ENCODE measurements at regions not wholly inside any gene's neighbourhood (a gene's known extent, or its start where the extent isn't known, plus 50 kb on each side); places are given as distances from the start of the nearest gene placed in this dataset.
A peak's percentile ranks its signal among the peaks of the same experiment; 100 is the strongest.
"Not testable (repeated sequence)": the region's sequence is repeated elsewhere in the genome, so short reads cannot be mapped to it uniquely, and the experiment has no call there.

DNA sequence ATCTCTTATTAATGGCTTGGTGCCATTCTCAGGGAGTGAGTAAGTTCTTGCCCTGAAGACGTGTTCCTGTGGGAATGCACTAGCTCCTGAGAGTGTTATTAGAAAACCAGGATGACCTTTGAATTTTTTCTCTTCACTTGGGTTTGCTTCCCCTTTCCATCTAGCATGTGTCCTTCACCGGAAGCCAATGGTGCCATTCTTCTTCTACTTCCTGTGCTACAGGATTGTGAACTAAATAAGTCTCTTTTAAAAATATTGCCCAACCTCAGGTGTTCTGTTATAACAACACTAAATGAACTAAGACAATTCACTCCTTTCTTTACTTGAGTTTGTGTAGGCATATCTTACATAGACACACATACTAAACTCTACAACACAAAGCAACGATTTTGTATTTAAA lies 447.0 kb downstream of the SOX11 start:
- DNase-seq (ENCODE audit: low spot score): no peak

DNA sequence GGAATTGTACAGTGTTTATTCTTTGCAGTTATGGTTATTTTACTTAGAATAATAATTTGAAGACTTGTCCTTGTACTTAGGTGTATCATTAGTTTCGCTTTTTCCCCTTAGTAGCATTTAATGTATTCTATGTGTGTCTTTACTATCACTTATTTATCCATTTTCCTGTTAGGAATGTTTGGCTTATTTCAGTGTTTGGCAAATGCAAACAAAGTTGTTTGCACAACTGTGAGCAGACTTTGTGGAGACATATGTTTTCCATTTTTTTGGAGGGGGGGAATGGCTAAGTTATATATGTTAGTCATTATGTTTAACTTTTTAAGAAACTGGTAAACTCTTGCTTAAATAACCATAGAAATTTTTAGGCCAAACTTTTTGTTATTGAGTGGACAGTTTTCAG lies 447.7 kb downstream of the SOX11 start:
- no peak for DNase-seq (ENCODE audit: low spot score)

DNA sequence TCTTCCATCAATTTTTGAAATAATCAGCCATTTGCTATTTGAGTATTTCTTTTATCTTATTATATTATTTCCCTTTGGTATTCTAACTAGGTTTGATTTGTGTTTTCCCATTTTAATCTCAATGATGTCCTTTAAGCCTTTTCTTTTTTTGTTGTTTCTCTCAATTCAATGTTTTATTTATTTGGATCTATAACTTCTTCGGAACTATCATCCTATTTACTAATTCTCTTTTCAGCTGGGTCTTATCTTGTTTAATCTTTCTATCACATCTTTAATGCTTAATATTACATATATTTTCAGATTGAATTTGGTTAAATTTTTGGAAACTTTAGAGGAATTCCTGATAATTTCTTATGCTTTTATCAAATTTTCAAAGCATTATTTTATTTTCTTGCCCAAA lies 448.3 kb downstream of the SOX11 start:
- no peak for DNase-seq (ENCODE audit: low spot score)

DNA sequence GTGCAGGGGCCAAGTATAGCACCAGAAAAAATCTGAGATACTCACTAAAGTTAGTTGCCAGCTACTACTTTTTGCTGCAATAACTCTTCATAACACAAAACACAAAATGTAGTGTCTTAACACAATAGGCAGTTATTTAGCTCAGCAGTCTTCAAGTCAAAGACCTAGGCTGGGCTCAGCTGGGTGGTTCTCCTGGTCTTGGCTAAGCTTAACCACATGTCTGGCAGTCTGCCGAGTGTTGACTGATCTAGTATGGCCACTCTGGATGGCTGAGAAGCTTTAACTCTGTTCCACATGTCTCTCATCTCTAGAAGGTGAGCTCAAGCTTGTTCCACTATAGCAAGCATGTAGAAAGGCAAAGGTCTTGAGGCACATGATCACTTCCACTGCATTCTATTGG lies 451.6 kb downstream of the SOX11 start:
- DNase-seq (ENCODE audit: low spot score): no peak

DNA sequence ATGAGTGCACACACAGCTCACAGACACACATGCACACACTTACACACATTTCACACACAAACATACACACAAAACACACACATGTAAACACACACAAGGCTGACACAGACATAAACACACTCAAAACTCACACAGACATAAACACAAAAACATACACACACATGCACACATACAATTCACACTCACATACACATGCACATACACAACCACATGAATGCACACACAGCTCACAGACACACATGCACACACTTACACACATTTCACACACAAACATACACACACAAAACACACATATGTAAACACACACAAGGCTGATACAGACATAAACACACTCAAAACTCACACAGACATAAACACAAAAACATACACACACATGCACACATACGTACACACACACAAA lies 455.0 kb downstream of the SOX11 start:
- DNase-seq (ENCODE audit: low spot score): not testable (repeated sequence)

DNA sequence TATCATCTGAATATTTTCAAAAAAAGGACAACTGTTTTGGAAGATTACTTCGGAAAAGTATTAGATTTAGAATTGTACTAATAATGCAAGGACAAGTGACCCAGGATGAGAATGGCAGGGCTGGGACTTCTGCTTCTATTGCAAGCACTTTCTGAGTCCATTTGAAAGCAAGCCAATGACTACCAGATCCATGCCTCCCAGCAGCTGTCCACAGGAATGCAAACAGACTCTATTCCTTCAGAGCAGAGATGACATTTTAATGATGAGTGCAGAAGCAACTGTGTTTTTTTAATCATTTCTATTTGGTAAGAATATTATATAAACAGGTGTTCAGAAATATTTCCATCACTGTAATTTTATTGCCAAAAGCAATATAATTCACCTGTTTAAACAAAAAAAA lies 456.7 kb downstream of the SOX11 start:
- no peak for DNase-seq (ENCODE audit: low spot score)

DNA sequence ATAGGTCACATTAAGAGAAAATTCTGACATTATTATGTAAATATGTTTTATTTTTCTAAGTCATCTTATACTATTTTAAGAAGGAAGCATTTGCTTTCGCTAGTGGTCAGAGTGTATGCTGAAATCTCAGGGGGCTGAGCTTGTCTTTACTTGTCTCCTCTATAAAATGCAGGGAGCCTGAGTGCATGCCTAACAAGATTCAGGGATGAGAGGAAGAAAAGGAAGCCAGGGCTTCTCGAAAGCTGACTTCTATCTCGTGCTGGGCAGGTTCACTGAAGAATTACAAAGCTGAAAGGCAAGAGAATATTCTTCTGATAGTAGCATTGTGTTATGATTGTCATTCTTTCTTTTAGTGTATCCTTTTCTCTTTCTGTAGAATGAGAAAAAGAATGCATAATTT lies 467.4 kb downstream of the SOX11 start:
- no peak for DNase-seq (ENCODE audit: low spot score)

DNA sequence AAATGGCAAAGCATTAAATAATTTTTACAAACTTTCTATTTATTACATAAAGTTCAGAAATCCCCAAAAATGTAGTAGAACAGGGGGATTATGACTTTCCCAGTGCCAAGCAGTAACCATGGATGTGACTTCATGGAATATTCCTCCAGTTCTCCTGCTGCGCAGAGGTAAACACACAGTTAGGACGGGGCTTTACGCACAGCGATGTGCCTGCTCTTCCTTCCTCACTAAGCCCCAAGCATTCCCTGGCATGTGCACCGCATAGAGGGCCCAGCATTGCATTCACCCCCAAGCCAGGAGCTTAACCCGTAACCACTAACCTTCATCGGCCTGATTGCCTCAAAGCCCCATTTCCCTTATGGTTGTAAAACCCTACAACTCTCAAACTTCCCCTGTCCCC lies 471.7 kb downstream of the SOX11 start:
- DNase-seq (ENCODE audit: low spot score): no peak

DNA sequence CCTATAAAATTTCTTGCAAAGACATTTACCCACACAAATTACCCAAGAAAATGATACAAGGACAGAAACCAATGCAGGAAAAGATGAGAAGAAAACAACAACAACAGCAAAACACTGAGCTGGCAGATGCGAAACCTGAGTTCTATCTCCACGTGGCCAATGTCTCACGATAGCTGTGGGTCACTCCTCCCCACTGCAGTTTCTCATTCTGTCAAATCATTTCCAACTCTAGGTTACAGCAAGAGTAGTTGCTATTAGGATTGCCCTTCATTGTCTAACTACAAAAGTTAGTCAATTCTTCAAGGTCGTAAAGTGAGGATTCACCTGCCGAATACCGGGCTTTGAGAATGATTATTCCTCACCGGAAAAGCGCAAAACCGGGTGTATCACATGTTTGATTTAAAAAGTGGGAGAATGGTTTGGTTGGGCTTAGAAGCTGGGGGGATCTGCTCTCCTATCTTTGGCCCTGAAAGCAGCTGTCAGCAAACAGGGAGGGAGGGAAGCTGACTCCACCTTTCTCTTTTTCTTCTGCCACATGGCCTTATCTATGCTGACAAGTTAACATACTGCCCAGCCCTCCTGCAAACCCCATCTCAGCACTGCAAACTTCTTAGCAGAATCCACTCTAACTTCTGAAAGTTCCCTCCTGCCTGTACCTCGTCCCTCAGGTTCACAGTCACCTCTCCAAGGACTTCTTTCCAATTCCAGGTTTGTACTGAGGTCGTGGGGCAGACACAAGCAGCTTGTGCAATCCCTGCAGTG lies 473.0 kb downstream of the SOX11 start:
- no peak for DNase-seq (ENCODE audit: low spot score)

DNA sequence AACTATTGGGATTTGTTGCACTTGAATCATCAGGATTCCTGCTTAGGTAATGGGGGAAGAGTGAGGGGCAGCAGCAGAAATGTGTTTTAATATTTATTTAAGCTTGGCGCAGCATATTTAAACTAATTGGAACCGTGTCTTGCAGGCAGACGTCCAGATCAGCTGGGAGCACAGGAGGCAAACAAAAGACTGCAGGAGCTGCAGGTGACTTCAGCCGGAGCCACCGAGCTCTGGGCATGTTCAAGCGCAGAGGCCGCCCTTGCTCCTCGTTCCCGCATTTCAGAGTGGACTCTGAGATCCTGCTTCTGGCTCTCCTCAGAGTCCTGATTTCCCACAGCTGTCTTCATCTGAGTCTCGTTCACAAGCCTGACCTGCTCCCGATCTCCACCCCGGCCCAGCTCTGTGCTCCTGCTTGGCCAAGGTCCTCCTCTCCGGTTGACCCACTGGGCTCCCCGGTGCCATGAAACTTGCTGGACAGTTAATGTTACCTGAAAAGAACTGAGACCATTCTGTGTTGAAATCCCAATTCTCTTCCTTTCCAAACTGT lies 475.5 kb downstream of the SOX11 start:
- no peak for DNase-seq (ENCODE audit: low spot score)

DNA sequence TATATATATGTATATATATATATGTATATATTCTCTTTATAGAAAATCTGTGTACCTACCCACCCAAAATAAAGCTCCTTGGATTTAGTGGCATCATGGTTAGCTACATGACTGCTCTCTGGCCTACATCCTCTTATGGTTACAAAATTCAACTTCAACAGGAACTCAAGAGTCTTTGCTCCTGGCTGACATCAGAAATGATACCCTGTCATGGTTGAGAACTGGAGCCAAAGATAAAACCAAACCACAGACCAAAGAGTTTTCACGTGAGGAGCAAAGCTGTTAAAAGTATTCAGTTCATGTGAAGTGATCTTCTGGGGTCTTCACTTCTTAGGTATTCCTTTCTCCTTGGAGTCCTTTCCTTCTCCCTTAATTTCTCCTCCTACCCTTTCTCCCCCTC lies 476.3 kb downstream of the SOX11 start:
- DNase-seq (ENCODE audit: low spot score): no peak

DNA sequence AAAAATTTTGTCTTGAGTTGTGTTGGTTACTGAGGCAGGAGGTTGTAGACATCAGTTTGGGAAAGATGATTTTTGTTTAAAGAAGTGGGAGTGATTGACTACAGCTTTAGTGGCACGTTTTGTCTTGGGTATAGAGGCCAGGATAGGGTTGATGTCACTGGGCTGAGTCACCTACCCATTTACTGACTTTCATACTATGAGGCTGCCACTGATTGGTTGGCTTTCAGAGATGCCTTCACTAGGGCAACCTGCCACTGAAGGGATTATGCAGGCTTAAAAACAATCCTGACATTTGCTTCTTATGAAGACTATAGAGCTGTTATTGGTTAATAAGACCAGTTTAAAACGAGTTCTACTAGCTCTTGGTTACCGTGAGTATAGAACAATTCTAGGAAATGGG lies 479.1 kb downstream of the SOX11 start:
- DNase-seq (ENCODE audit: low spot score): no peak

DNA sequence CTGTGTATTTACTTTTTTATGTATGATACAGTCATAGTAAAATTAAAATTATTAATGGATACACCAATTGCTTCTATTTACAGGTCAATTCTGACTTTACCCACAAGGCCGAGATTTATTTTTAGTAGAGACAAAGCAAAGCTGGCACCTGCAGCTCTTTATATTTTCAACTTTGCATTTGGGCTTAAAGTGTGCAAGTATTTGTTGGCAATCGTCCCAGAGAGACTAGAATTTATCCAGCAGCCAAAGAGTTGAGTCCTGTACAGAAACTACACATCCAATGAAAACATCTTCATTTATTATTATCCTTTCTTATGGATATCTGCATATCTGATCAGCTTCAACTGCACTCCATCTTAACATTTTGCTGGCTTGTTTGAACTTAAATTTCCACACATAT lies 485.6 kb downstream of the SOX11 start:
- no peak for DNase-seq (ENCODE audit: low spot score)

DNA sequence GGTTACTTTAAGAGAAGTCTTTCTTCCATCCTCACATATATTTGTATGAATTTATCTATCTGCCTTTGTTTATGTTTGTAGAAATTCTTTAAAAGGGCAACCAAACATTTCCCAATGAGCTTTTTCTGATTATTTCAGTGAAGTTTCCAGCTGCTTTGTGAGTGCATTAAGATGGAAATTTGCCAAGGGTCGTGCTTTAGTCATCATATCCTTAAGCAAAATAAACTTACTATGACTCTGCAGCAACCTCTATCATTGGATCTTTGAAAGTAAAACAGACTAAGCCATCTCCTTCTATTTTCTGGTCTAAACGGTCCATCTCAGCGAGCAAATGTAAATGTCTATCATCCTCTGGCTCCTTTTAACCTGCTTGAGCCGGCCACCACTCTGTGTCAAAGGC lies 489.3 kb downstream of the SOX11 start:
- peak; percentile 87 for DNase-seq (ENCODE audit: low spot score)

DNA sequence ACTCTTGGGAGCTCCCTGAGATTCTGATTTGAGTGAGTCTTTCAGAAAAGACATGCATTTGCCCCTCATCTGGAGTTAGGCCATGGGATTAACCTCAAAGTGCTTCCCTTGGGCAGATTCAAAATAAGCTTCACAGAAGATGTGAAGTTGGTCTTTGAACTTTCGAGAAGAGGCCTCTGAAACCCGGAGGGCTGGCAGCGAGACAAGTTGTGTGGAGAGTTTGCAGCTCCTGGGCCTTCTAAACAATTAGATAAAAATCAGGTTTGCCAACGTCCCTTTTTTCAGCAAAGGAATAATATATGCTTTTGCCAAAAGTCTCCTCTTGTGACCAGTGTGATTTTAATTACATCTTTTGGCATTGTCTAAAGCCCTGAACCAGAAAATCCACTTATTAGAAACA lies 489.7 kb downstream of the SOX11 start:
- DNase-seq (ENCODE audit: low spot score): no peak

DNA sequence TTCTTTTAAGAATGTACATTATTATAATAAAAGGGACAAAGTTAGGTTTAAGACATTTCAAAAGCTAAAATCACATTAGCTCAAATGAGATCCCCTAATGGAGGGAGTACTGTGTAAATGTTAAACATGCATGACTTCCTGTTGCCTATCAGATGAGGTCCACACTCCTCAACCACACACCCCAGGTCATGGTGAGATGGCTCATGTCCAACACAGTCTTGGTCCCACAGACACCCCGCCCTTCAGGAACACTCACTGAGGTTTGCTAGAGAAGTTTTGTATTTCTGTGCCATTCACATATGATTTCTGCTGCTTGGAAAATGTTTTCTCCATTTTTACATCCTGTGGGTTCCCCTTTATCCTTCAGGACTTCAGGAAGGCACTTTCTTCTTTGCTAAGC lies 491.0 kb downstream of the SOX11 start:
- no peak for DNase-seq (ENCODE audit: low spot score)

DNA sequence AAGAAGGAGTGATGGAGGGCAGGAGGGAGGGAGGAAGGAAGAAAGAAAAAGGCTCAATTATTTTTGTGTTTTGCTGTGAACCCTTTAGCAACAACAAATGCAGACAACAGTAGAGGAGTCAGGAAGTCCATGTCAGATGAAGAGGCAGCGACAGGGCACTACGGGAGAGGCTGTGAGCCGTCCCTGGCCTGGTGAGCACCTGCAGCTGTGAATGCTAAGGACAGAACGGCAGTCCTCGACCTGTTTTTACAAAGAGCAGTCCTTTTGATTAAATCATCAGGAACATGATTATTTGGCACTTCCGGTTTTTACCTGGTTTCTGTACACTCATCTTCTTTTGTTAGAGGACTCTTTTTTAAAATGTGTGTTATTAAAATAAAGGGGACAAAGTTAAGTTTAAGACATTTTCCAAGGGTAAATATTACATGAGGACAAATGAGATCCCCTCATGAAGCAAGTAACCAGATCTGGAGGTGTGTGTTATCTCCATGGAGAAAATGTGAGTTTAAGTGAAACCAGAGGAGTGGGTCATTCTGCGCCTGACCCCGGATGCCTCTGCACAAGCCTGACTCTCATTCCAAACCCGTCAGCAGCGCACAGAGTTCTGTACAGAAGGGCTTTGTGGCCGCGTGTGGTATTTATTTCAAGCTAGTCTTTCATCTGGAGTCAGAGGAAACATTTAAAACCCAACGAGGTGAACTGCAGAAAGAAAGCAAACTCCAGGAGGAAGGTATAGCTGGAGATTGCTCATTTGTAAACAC lies 492.5 kb downstream of the SOX11 start:
- DNase-seq (ENCODE audit: low spot score): no peak

DNA sequence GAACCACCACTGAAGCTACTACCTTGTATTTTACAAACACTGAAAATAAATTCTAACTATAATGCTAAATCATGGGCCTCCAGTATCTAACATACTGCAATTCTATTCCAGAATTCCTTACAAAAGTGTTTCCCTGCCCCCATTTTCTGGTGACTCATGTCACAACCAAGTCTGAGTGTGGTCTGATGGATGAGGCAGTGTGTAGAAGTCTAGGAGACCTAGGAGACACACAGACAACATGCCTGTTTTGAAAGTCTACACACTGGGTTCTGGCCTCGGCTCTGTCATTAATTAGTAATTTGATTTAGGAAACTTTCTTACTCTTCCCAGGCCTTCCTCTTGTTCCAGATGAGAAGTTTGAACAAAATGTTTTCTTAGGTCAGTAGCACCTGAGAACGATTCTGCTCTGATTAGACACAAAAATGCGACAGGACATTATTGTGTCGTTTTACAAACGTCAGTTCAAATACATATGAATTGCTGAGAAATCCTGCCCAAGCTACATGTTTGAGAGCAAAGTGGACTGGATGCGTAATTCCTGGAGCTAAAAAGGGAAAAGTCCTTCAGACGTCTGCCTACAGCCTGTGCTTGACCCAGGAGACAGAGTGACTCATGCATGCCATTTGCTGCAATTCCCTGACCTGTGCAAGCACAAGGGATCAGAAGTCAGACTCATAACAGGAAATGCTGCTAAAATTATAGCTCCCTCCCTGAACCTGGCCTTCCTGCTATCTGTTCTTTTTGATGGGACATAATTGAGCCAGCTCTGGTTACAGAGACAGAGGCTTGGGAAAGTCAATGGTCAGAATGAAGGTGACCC lies 494.4 kb downstream of the SOX11 start:
- peak; percentile 96 for DNase-seq (ENCODE audit: low spot score)

DNA sequence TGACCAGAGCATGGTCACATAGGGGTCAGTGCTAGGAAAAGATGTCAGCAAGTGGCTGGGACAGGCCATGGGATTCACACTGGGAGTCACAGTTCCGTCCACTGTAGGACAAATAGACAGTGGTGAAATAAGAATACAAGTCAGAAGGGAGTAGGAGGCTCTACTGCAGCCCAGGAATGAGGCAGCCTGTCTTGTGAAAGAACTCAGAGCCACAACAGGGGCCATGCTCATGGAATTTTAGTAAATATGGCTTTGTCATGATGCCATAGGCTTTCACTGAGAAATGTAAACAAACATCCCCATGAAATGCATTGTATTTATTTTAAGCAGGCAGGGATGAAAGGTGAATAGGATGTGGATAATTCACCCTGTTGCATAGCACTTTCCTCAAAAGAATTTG lies 504.3 kb downstream of the SOX11 start:
- DNase-seq (ENCODE audit: low spot score): no peak

DNA sequence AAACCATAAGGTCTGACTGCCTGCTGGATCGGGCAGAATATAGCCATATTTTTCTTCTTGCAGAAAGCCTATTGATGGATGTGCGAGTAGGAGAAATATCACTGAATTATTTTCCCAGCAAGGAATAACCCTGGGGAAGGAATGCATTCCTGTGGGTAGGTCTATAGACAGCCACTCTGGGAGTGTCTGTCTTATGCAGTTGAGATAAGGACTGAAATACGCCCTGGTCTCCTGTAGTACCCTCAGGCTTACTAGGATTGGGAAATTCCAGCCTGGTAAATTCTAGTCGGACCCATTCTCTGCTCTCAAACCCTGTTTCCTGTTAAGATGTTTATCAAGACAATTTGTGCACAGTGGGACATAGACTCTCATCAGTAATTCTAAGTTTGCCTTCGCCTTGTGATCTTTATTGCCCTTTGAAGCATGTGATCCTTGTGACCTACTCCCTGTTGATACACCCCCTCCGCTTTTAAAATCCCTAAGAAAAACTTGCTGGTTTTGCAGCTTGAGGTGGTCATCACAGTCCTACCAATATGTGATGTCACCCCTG lies 506.3 kb downstream of the SOX11 start:
- DNase-seq (ENCODE audit: low spot score): not testable (repeated sequence)

DNA sequence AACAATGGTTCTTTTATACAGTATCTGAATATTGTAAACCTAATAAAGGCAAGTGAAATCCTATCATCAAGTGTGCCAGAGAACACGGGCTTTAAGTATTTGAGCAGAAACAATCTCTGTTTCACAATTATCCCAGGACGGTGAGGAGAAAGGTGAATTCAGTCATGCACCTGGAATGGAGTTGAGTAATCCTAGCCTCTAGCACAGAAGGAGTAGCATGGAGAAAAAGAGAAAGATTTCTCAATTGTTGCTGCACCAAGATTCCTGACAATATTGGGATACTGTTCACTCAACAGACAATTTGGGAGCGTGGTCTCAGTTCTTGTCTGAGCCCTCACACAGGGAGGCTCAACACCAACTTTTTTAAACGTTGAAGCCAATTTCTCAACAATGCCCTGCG lies 510.6 kb downstream of the SOX11 start:
- DNase-seq (ENCODE audit: low spot score): no peak

DNA sequence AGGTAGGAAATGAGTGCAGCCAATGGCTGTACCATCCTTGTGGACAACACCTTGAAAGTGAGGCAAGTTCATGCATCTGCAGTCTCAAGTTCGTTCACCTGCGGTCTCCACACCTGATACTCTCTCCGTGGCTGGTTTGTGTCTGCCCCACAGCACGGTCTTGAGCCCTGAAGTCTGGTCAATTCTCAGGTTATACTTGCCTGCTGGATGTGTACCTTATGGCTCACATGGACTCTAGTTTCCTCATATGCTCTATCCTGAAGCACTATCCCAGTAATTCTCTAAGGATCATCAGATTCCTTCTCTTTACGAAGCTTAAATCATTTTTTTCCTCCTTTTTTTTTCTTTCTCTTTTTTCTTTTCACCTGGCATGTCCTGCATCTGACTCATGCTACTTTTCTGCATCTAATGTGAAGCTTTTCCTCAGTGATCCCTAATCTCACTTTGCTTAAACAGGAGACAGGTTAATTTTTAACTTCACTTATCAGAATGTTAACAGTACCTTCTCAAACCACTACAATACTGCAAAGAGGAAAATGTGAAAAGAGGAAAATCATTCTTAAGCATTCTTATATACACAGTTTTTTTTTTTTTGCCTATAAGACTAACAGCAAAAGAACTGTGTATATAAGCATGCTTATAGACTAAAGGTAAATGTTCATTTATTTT lies 511.2 kb downstream of the SOX11 start:
- DNase-seq (ENCODE audit: low spot score): no peak

Measured in kidney capillary endothelial cell (primary cell).